B cell (primary cell): ENCODE measurements at regions not wholly inside any gene's neighbourhood (a gene's known extent, or its start where the extent isn't known, plus 50 kb on each side); places are given as distances from the start of the nearest gene placed in this dataset.

Source experiments
- EZH2 ChIP-seq: IDR thresholded peaks from 2 replicates; pipeline ENCODE4 v1.6.1; 2012; ENCODE audit warnings: borderline replicate concordance, low read depth, mild to moderate bottlenecking, moderate library complexity, low read length; ENCODE audit not compliant: insufficient read depth, poor library complexity, severe bottlenecking
- TF ChIP-seq, protein P1 (sequence below): fragments of 200-600 bp; IDR thresholded peaks from one replicate; pipeline ENCODE4 v1.8.0; 2022; ENCODE audit warnings: antibody characterized with exemption, mild to moderate bottlenecking

DNA sequence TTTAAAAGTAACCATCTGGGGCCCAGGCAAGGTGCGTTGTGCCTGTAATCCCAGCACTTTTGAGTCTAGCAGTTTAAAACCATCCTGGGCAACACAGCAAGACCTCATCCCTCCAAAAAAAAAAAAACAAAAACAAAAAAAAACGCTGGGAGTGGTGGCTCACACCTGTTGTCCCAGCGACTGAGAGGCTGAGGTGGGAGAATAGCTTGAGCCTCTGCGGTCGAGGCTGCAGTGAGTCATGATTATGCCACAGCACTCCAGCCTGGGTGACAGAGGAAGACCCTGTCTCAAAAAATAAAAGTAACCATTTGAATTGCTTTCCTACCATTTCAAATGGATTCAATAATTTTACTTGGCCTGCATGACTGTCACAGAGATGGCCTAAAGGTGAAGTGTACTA, 186.5 kb upstream of the ATP2B1 start:
- no peak for TF ChIP-seq EZH2
- TF ChIP-seq, protein P1, sequence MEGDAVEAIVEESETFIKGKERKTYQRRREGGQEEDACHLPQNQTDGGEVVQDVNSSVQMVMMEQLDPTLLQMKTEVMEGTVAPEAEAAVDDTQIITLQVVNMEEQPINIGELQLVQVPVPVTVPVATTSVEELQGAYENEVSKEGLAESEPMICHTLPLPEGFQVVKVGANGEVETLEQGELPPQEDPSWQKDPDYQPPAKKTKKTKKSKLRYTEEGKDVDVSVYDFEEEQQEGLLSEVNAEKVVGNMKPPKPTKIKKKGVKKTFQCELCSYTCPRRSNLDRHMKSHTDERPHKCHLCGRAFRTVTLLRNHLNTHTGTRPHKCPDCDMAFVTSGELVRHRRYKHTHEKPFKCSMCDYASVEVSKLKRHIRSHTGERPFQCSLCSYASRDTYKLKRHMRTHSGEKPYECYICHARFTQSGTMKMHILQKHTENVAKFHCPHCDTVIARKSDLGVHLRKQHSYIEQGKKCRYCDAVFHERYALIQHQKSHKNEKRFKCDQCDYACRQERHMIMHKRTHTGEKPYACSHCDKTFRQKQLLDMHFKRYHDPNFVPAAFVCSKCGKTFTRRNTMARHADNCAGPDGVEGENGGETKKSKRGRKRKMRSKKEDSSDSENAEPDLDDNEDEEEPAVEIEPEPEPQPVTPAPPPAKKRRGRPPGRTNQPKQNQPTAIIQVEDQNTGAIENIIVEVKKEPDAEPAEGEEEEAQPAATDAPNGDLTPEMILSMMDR = no peak
